LNCaP clone FGC (cell line): ENCODE measurements at regions not wholly inside any gene's neighbourhood (a gene's known extent, or its start where the extent isn't known, plus 50 kb on each side); places are given as distances from the start of the nearest gene placed in this dataset.
A peak's percentile ranks its signal among the peaks of the same experiment; 100 is the strongest.
"Not testable (repeated sequence)": the region's sequence is repeated elsewhere in the genome, so short reads cannot be mapped to it uniquely, and the experiment has no call there.

Experiments used
- DNase-seq: peaks from one replicate; pipeline ENCODE4 v3.0.0-alpha.2; 2011; ENCODE audit warnings: low read depth
- H3K4me3 ChIP-seq: 2 replicates; pipeline ENCODE4 v1.5.1; 2011; ENCODE audit warnings: mild to moderate bottlenecking, low read depth, low read length, control low read depth

DNA sequence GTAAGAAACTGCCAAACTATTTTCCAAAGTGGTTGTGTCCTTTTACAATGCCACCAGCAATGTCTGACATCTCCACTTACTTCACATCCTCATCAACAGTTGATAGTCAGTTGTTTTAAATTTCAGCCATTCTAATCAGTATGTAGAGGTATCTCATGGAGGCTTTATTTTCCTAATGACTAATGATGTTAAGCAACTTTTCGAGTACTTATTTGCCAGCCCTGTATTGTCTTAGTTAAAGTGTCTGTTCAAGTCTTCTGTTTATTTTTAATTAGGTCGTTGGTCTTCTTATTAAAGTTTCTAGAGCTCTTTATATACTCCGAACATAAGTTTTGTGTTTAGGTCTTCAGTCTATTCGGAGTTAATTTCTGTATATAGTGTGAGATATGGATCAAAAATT, 54.9 kb upstream of the NBPF12 start:
- not testable (repeated sequence) for H3K4me3 ChIP-seq, DNase-seq

DNA sequence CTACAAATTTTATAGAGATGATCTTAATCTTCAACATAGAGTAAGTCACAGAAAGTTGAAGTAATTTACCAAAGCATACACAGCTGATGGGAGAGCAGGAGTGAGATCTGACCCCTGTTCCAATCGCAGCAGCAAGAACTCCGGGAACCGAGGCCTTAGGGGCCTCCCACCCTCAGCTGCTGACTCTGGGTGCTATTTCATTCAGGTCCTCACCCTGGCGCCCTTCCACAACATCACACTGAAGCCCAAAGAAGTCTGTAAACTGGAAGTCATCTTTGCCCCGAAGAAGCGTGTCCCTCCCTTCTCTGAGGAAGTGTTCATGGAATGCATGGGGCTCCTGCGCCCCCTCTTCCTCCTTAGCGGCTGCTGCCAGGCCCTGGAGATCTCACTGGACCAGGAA, 57.0 kb upstream of the NBPF12 start:
- DNase-seq, H3K4me3 ChIP-seq: not testable (repeated sequence)

DNA sequence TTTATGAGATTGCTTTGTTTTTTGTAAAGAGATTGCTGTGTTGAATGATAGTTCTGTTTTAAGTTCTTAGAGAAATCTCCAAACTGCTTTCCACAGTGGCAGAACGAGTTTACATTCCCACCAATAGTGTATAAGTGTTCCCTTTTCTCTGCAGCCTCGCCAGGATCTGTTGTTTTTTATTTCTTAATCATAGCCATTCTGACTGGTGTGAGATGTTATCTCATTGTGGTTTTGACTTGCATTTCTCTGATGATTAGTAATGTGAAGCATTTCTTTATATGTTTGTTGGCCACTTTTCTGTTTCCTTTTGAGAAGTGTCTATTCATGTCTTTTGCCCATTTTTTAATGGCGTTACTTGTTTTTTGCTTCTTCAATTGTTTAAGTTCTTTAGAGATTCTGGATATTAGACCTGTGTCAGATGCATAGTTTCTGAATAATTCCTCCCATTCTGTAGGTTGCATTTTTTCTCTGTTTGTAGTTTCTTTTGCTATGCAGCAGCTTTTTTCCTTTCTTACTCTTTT, 74.3 kb upstream of the NBPF12 start:
- DNase-seq, H3K4me3 ChIP-seq: not testable (repeated sequence)

DNA sequence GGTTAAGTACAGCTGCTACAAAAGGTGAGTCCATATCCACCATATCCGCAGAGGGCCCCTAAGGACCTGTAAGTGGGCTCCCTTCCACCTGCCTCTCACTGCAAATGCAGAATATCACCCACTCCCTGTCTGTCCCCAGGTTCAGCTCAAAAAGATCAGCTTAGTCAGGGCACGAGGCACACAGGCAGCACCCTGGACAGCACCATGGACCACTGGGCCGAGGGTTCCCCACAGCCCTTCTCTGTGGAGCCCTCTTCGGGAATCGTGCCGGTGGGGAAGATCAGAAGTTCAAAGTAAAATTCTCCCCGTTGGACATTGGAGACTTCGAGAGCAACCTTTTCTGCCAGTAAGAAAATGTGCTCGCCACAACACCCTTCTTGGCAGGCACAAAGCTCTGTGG, 85.0 kb upstream of the NBPF12 start:
- not testable (repeated sequence) for DNase-seq, H3K4me3 ChIP-seq

DNA sequence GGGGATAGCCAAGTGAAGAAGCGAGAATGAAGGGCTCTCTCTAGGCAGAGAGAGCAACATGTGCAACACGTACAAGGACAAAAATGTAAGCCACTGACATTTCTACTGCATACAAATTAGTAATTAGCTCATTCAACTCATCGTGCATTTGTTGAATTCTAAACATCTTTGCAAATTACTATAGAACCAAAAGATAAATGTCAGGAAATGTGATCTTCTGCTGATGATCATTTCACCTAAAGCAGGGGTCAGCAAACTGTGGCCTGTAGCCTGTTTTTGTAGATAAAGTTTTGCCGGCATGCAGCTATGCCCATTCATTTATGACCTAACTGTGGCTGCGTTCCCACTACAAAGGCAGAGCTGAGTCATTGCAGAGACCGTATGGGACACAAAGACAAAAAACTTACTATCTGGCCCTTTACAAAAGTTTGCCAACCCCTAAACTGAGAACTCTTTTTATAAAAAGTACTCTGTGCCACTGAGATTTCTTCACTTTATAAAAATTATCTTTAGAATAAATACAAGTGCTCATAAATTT, 87.7 kb upstream of the NBPF12 start:
- not testable (repeated sequence) for DNase-seq, H3K4me3 ChIP-seq

DNA sequence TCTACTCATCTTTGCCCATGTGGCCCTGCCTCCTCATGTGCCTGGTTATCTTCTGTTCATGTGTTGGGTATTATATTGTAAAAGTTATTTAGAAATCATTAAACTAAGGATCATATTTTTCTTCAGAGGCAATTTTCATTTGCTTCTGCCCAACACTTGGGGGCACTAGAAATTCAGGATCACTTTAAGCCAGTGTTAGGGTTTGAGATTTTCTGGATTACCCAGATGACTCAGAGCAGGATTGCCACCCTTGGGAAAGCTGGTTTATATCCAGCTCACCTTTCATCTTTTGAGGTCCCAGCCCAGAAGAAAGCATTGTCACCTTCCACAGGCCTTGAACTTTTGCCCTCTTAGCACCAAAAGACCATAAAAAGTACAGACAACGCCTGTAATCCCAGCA, 99.4 kb upstream of the NBPF12 start:
- not testable (repeated sequence) for H3K4me3 ChIP-seq, DNase-seq

DNA sequence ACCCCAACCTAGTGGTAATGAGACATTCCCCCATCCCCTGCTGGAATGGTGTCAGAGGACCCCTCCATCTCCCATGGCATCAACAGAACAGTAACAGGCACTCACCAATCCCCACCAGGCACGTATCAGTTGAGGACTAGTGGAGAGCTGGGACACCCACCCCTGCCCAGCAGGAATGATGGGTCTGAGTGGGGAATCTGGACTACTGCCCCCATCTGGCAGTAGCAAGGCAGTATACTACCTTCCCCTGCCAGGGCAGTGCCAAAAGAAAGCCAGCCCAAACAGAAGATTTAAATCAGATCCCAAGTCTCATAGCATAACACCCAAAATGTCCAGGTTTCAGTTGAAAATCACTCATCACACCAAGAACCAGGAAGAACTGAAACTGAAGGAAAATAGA, 111.2 kb upstream of the NBPF12 start:
- DNase-seq, H3K4me3 ChIP-seq: not testable (repeated sequence)

DNA sequence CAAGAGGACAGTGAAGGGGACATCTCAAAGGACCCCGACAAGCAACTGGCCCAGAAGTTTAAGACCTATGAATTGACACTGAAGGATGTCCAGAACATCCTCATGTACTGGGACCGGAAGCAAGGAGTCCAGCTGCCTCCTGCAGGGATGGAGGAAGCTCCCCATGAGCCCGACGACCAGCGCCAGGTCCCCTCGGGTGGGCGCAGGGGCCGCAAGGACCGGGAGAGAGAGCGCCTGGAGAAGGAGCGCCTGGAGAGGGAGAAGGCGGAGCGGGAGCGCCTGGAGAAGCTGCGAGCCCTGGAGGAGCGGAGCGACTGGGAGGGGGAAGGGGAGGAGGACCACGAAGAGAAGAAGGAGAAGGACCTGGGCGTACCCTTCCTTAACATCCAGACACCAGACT, 143.9 kb upstream of the NBPF12 start:
- not testable (repeated sequence) for DNase-seq, H3K4me3 ChIP-seq

DNA sequence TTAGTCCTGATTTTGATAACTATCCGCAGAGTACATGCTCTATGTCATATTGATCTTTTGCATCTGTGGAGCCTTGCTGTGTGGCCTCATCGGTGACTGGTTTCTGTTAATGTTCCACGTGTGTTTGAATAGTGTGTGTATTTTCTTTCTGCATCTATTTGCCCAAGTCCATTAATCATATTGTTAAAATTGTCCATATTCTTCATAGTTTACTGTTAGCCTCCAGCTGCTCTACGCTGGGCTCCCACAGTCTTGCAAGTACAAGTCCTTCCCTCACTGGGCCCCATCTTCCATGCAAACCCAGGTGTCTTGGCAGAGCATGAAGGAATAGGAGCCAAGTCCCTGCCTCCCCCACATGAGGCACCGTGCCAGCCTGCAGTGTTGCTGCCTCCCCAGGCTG, 145.4 kb upstream of the NBPF12 start:
- not testable (repeated sequence) for H3K4me3 ChIP-seq
- peak; percentile 37 for DNase-seq

DNA sequence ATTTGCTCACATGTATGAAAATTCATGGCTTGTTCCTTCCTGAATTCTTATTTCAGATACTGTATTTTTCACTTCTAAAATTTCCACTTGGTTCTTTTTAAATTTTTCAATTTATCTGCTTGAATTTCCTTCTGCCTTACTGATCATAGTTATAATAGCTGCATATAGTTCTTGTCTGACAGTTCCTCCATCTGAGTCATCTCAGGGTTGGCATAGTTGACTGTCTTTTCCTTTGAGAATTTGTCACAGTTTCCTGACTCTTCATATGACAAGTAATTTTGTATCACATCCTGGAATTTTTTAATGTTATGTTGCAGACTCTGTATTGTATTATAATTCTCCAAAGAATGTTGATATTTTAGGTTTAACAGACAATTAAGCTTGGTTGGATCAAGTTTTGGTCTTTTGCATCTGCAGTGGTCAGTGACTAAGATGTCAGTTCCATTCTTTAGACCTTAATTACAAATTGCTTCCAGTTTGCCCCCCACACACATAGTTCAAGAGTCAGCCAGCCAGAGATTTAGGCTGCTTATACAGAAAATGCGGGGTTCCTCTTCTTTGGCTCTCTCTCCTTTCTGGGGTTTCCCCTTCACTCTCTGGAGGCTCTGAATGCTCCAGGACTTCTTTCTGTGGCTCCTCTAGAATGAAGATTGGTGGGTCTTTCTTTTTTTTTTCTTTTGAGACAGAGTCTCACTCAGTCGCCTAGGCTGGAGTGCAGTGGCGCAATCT, 153.7 kb upstream of the NBPF12 start:
- H3K4me3 ChIP-seq, DNase-seq: not testable (repeated sequence)

DNA sequence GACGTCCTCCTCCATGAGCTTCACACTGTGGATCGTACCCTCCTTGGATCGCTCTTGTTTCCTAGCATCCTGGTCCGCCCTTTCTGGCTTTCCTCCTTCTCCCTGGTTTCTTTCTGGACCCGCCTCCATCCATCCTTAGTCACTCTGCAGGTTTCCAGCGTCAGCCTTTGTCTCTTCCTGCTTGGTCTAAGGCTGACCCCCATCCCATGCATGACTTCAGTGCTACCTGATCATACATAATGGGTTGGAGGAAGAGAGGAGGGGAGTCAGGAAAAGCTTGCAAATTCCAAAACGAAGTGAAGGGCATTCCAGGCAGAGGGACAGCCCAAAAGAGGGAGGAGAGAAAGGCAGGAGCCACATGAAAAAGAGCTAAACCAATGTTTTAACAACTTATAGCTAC, 156.9 kb upstream of the NBPF12 start:
- DNase-seq, H3K4me3 ChIP-seq: not testable (repeated sequence)

DNA sequence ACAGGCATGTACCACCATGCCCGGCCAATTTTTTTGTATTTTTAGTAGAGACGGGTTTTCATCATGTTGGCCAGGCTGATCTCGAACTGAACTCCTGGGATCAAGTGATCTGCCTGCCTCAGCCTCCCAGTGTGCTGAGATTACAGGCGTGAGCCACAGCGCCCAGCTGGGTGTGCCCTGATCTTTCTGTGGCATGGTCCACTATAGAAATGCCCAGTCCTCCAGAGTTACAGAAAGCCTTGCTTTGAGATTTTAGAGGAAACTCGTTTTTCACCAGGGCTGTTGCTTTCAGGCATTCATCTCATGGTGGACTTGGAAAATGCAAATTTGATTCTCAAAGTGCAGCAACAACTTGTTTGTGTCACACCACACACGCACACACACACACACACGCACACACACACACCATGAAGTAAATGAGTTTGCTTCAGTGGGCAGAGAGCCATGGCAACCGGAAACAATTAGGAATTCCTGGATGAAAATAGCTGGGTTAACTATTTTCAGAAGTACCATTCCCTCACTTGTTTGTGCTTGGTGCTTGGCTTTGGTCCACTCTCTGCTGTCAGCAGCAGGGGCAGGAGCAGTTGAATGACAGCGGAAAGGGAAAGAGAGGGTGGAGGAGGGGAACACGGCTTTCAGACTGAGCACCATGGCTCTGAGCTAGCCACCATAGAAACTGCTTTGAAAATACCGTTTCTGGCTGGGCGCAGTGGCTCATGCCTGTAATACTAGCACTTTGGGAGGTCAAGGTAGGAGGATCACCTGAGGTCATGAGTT, 160.1 kb upstream of the NBPF12 start:
- DNase-seq, H3K4me3 ChIP-seq: not testable (repeated sequence)

DNA sequence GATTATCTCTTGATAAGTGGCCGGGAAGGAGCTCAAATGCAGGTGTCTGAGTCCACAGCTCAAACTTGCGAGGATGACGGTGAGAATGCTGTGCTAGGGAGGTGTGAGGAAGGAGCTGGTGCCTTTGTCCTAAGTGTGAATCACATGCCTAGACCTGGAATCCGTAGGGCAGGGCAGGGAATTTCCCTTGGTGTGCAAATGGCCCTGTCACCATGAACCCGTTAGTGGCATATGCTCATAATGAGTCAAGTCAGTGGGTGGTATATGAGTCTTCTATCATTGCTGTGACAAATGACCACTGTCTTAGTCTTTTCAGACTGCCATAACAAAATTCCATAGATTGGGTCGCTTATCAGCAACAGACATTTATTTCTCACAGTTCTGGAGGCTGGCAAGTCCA, 163.1 kb upstream of the NBPF12 start:
- DNase-seq, result not testable (repeated sequence)

DNA sequence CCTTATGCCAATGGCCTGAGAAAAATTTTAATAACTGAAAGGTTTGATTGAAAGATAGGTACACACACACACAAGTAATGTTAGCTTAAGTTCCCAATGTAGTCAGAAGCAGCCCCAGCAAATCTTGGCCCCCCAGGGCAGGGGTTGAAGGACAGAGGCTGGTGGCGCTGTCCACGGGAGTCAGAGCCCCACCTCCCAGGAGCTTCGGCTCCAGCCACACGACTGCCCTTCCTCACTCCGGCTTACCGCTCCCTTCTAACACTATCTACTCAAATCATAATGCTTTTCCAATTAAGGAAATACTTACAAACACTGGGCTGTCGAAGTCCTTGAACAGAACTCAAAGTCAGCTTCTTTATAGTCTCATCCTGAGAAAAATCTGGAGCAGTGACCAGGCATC, 163.9 kb upstream of the NBPF12 start:
- not testable (repeated sequence) for DNase-seq, H3K4me3 ChIP-seq

More for the DNA sequence above, 163.1 kb upstream of the NBPF12 start:
- H3K4me3 ChIP-seq, result not testable (repeated sequence)

DNA sequence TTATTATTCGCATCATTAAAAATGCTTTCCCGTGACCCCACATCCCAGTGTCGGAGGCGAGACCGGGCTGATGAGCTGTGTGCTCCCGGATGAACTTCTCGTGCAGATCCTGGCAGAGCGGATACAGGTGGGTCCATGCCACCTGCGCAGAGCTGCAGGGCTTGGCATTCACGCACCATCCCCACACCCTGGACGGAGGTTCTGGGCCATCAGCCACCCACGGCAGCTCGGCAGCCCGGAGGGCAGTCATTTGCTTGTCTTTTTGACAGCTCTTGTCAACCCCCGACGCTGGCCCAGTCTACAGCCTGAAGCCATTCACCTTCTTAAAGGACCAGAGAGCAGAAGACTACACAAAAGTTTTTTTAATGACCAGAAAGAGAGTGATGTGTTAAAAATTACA, 166.7 kb upstream of the NBPF12 start:
- not testable (repeated sequence) for DNase-seq, H3K4me3 ChIP-seq

DNA sequence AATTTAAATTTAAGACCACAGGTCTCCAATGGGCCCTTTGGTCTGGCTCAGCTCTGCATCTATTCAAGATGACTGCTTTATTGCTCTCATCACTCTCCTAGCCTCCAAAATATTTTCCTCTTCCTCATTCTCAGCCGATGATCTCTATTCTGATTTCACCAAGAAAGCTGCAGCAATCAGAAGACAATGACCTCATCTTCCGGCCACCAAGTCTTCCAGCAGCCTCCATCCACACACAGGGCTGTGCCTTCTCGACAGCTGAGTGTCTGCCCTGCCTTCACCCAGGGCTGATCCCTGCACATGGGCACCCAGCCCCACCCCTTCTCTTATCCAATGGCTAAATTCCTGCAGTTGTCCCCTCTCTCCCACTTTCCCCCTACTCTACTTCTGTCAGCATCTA, 167.1 kb upstream of the NBPF12 start:
- DNase-seq, H3K4me3 ChIP-seq: not testable (repeated sequence)

DNA sequence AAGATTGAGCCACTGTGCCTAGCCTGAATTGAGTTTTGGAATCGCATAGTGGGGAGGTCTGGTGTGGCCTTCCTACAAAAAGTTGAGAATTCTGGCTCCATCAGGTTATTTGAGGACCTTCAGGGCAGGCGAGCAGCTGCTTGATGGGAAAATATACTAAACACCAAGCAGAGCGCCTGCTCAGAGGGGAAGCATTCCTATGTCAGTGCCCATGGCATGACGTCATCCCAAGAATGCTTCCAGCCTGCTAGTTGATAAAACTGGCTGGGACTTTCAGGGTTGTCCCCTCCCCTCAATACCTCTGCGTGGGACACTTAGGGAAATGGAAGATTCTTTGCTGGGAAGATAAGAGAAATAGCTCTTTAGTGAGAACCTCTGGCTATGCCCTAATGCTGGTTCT, 174.9 kb upstream of the NBPF12 start:
- not testable (repeated sequence) for DNase-seq, H3K4me3 ChIP-seq

DNA sequence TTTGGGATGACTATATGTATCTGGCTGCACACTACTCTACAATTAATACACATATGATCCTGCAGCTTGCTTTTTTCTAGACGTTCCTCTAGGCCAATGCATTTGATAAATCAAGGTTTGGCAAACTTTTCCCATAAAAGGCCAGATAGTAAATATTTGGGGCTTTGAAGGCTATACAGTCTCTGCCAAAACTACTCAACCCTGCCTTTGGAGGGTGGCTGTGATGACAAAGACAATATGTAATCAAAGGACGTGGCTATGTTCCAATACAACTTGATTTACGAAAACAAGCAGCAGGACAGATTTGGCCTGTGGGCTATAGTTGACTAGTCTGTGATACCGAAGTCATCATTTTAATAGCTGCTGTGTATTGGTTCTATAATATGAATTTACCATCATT, 181.3 kb upstream of the NBPF12 start:
- peak; percentile 80 for DNase-seq
- H3K4me3 ChIP-seq, result not testable (repeated sequence)
